Fibroblast of lung (primary cell): ENCODE measurements at regions not wholly inside any gene's neighbourhood (a gene's known extent, or its start where the extent isn't known, plus 50 kb on each side); places are given as distances from the start of the nearest gene placed in this dataset.
"Not testable (repeated sequence)": the region's sequence is repeated elsewhere in the genome, so short reads cannot be mapped to it uniquely, and the experiment has no call there.

Experiments
- EZH2 ChIP-seq: IDR thresholded peaks from 2 replicates; pipeline ENCODE4 v1.5.1; 2012; ENCODE audit warnings: low read length, control low read depth, mild to moderate bottlenecking; ENCODE audit errors: missing control alignments
- TF ChIP-seq, protein P1 (sequence below), 2 donors: IDR thresholded peaks in 1 of 2; conservative IDR thresholded peaks in 1 of 2; 1 replicate in 1 of 2; 2 replicates in 1 of 2; pipeline ENCODE4 v1.5.1; 2011 to 2012; ENCODE audit warnings: low read length in 2 of 2, control low read depth in 1 of 2, inconsistent platforms in 1 of 2, low read depth in 1 of 2, mild to moderate bottlenecking in 1 of 2

DNA sequence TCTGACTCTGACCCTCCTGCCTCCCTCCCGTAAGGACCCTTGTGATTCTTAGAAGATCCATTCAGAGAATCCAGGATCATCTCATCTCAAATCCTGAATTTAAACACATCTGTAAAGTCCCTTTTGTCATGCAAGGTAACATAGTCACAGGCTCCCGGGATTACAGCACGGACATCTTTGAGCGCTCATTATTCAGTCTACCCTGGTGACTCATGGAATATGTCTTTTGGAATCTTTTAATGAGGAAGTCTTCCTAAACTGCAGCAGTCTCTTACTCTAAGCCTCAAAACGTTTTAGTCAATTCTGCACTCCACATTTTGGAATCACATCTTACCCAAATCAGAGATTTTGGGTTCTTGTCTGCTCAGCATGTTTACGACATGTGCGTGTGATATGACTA is 198.5 kb upstream of the IRF2BP2 start:
- TF ChIP-seq, protein P1, sequence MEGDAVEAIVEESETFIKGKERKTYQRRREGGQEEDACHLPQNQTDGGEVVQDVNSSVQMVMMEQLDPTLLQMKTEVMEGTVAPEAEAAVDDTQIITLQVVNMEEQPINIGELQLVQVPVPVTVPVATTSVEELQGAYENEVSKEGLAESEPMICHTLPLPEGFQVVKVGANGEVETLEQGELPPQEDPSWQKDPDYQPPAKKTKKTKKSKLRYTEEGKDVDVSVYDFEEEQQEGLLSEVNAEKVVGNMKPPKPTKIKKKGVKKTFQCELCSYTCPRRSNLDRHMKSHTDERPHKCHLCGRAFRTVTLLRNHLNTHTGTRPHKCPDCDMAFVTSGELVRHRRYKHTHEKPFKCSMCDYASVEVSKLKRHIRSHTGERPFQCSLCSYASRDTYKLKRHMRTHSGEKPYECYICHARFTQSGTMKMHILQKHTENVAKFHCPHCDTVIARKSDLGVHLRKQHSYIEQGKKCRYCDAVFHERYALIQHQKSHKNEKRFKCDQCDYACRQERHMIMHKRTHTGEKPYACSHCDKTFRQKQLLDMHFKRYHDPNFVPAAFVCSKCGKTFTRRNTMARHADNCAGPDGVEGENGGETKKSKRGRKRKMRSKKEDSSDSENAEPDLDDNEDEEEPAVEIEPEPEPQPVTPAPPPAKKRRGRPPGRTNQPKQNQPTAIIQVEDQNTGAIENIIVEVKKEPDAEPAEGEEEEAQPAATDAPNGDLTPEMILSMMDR (conservative IDR thresholded peaks at IDR 0.05 in 1 of 2, IDR thresholded peaks at IDR 0.05 in 1 of 2; ENCODE audit: low read depth in 1 of 2, low read length in 2 of 2): not testable (repeated sequence)
- not testable (repeated sequence) for TF ChIP-seq EZH2
